GM12878 (cell line): ENCODE measurements at regions not wholly inside any gene's neighbourhood (a gene's known extent, or its start where the extent isn't known, plus 50 kb on each side); places are given as distances from the start of the nearest gene placed in this dataset.

ENCODE experiments used
- ATAC-seq: fragments of 200-7000 bp; cut with Tn5 transposase; 3 replicates; pipeline ENCODE4 v1.9.1; 2020; ENCODE audit warnings: mild to moderate bottlenecking, moderate library complexity
- BruUV-seq: library from RNA; stranded (reverse); fragments of 400-500 nt; replicated peaks from 2 replicates; lab custom pipeline; 2021; lab: Mats Ljungman, UMichigan
- CTCF ChIA-PET: fragments of 300-600 bp; sonication (Branson Sonifier 250); formaldehyde crosslinking; extraction: SDS; loops from one replicate; lab custom pipeline; 2021; ENCODE audit warnings: inconsistent platforms; lab: Yijun Ruan, JAX
- POLR2A ChIA-PET: fragments of 350-600 bp; formaldehyde crosslinking; extraction: SDS; loops from one replicate; lab custom pipeline; 2021; ENCODE audit warnings: inconsistent platforms; lab: Charles Lee
- RAD21 ChIA-PET: fragments of 300-600 bp; sonication (Branson Sonifier 250); formaldehyde crosslinking; loops from one replicate; lab custom pipeline; 2023; ENCODE audit warnings: antibody characterized with exemption; ENCODE audit not compliant: unreplicated experiment; lab: Charles Lee
- SMC1A ChIA-PET: fragments of 300-600 bp; sonication (Branson Sonifier 250); formaldehyde crosslinking; loops from one replicate; lab custom pipeline; 2023; ENCODE audit not compliant: unreplicated experiment, uncharacterized antibody; lab: Charles Lee
- DNase-seq: peaks from one replicate; pipeline ENCODE4 v3.0.0-alpha.2; 2011; ENCODE audit warnings: low read depth, low spot score
- FAIRE-seq: peaks from 3 replicates; lab custom pipeline; 2011; peaks lifted over from hg19 to GRCh38; lab: Jason Lieb, UNC
- H2AFZ ChIP-seq: 2 replicates; pipeline ENCODE4 v1.6.0; 2011; ENCODE audit warnings: low read depth, low read length, control low read depth; ENCODE audit not compliant: control insufficient read depth
- H3K27ac ChIP-seq: 2 replicates; pipeline ENCODE4 v1.5.1; 2011; ENCODE audit warnings: control low read depth; ENCODE audit not compliant: control insufficient read depth, insufficient read depth
- H3K27me3 ChIP-seq, 2 experiments: replicated peaks in 1 of 2; 2 replicates each; pipeline versions ENCODE4 v1.6.0 to v1.6.1; 2011; ENCODE audit warnings: low read length in 1 of 2; ENCODE audit not compliant: control insufficient read depth in 2 of 2, insufficient read depth in 2 of 2
- H3K36me3 ChIP-seq, 2 experiments: 2 replicates each; pipeline ENCODE4 v1.5.1; 2011; ENCODE audit warnings: low read length in 1 of 2; ENCODE audit not compliant: control insufficient read depth in 2 of 2, insufficient read depth in 2 of 2
- H3K4me1 ChIP-seq: 2 replicates; pipeline ENCODE4 v1.6.1; 2011; ENCODE audit warnings: mild to moderate bottlenecking, low read length, moderate library complexity, mixed read lengths; ENCODE audit not compliant: control insufficient read depth, insufficient read depth
- H3K4me2 ChIP-seq: 2 replicates; pipeline ENCODE4 v1.6.0; 2011; ENCODE audit warnings: control low read depth; ENCODE audit not compliant: control insufficient read depth, insufficient read depth
- H3K4me3 ChIP-seq: fragments of 200-600 bp; sonication (generic); 2 replicates; pipeline ENCODE4 v1.5.1; 2016
- H3K79me2 ChIP-seq: 2 replicates; pipeline ENCODE4 v1.6.0; 2011; ENCODE audit warnings: low read length; ENCODE audit not compliant: control insufficient read depth, insufficient read depth
- H3K9ac ChIP-seq: 2 replicates; pipeline ENCODE4 v1.8.0; 2011; ENCODE audit warnings: low read length, control low read depth, mixed read lengths; ENCODE audit not compliant: control insufficient read depth, insufficient read depth
- H3K9me3 ChIP-seq: replicated peaks from 3 replicates; pipeline ENCODE4 v1.5.1; 2011; ENCODE audit warnings: mild to moderate bottlenecking, low read length; ENCODE audit not compliant: control insufficient read depth, insufficient read depth
- H4K20me1 ChIP-seq: 2 replicates; pipeline ENCODE4 v1.6.0; 2011; ENCODE audit not compliant: control insufficient read depth, insufficient read depth
- CREB1 ChIP-seq: IDR thresholded peaks from 2 replicates; pipeline ENCODE4 v1.6.1; 2012; ENCODE audit warnings: low read depth, mild to moderate bottlenecking, inconsistent platforms
- ETV6 ChIP-seq, 2 experiments: fragments of 450-650 bp in 1 of 2; IDR thresholded peaks in 1 of 2; conservative IDR thresholded peaks in 1 of 2; 2 replicates each; pipeline ENCODE4 v1.6.1; 2014; ENCODE audit warnings: antibody characterized with exemption in 1 of 2, borderline replicate concordance in 1 of 2, low read depth in 1 of 2, mild to moderate bottlenecking in 1 of 2, moderate library complexity in 1 of 2
- FOXK2 ChIP-seq: fragments of 450-650 bp; IDR thresholded peaks from 2 replicates; pipeline ENCODE4 v1.6.1; 2017; ENCODE audit warnings: mild to moderate bottlenecking, moderate library complexity
- MEF2B ChIP-seq: fragments of 450-650 bp; IDR thresholded peaks from 2 replicates; pipeline ENCODE4 v1.6.1; 2018; ENCODE audit warnings: mild to moderate bottlenecking, moderate library complexity; ENCODE audit not compliant: partially characterized antibody, poor library complexity, severe bottlenecking
- NFIC ChIP-seq: IDR thresholded peaks from 2 replicates; pipeline ENCODE4 v1.6.1; 2012; ENCODE audit warnings: low read depth, mild to moderate bottlenecking, inconsistent platforms, low read length, moderate library complexity
- SRF ChIP-seq, 2 experiments: IDR thresholded peaks; 2 replicates each; pipeline ENCODE4 v1.6.1; 2011; ENCODE audit warnings: low read depth in 2 of 2, low read length in 2 of 2, mild to moderate bottlenecking in 1 of 2, moderate library complexity in 1 of 2
- SUPT20H ChIP-seq: IDR thresholded peaks from 2 replicates; pipeline ENCODE4 v1.6.1; 2011; ENCODE audit warnings: low read depth, mild to moderate bottlenecking, low read length, moderate library complexity, borderline replicate concordance; ENCODE audit not compliant: control insufficient read depth
- TBL1XR1 ChIP-seq: IDR thresholded peaks from 2 replicates; pipeline ENCODE4 v1.6.1; 2012; ENCODE audit warnings: low read depth, low read length, improper control_type of control experiment
- YBX1 ChIP-seq: fragments of 450-650 bp; IDR thresholded peaks from 2 replicates; pipeline ENCODE4 v1.6.1; 2016; ENCODE audit warnings: antibody characterized with exemption
- ZNF622 ChIP-seq: fragments of 450-650 bp; IDR thresholded peaks from 2 replicates; pipeline ENCODE4 v1.6.1; 2017; ENCODE audit warnings: mild to moderate bottlenecking, inconsistent platforms
- WGBS: methylation state at CpG from one replicate; pipeline ENCODE4 v1.1.6; 2016; ENCODE audit warnings: low lambda C conversion rate; ENCODE audit not compliant: insufficient replicate concordance, insufficient coverage; ENCODE audit errors: missing lambda C conversion rate; 5-methylcytosine and 5-hydroxymethylcytosine counted together
- in situ Hi-C: fragments of 300-500 bp; cut with MboI; formaldehyde crosslinking; loops from 9 replicates; pipeline ENCODE4 v1.14.3; 2018; ENCODE audit warnings: mixed read lengths
- intact Hi-C: fragments of 100-400 bp; cut with micrococcal nuclease; formaldehyde crosslinking; loops from one replicate; pipeline ENCODE4 v1.14.2; 2022; ENCODE audit not compliant: unreplicated experiment
- TF ChIP-seq, protein P1 (sequence below): IDR thresholded peaks from 2 replicates; pipeline ENCODE4 v1.6.1; 2012; ENCODE audit warnings: low read length, inconsistent platforms
- TF ChIP-seq, protein P2 (sequence below): fragments of 450-650 bp; formaldehyde crosslinking; IDR thresholded peaks from 2 replicates; pipeline ENCODE4 v1.4.0; 2022; ENCODE audit warnings: mild to moderate bottlenecking, moderate library complexity
- TF ChIP-seq, protein P3 (sequence below): fragments of 450-650 bp; IDR thresholded peaks from 2 replicates; pipeline ENCODE4 v1.6.1; 2017; ENCODE audit warnings: mild to moderate bottlenecking, moderate library complexity

DNA sequence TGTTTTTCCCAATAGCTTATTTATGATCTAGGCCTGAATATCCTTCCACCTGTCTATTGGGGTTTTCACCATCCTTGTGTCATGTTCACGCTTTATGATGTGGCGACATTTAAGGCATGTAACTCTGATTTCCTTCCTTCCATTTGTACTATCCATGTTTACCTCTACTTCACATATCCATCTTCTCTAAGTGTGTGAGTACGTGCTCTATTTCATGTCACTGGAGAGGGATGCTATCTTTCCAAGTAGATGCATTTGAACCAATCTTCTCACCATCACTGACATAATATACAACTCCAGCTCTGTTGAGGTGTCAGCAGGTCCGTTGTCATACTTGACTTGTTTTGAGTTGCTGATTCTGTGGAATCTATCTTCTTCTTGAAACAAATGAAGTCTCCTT lies 283.2 kb downstream of the PTBP2 start:
- H3K79me2 ChIP-seq = no peaks in the 10 kb centered on the region
- no peaks in the 10 kb centered on the region for H3K27me3 ChIP-seq
- H3K36me3 ChIP-seq = no peaks in the 10 kb centered on the region
- H4K20me1 ChIP-seq = no peaks in the 10 kb centered on the region
- no peak for FAIRE-seq
- no peak overlapping the region for H3K9ac ChIP-seq
- 26% methylated on average over 4 of the region's 4 CpGs for WGBS
- H3K9me3 ChIP-seq = no peaks in the 10 kb centered on the region
- H3K4me3 ChIP-seq = no peak overlapping the region
- H3K27ac ChIP-seq = no peak overlapping the region
- ChIA-PET POLR2A (no interaction called here), RAD21 (no interaction called here), CTCF (no interaction called here), SMC1A (no interaction called here)
- no TSS peak for BruUV-seq
- H3K4me1 ChIP-seq = no peaks in the 10 kb centered on the region
- in situ Hi-C loops = no loop called here
- intact Hi-C loops = no loop called here
- H3K4me2 ChIP-seq = no peak overlapping the region
- no peak for DNase-seq
- no peak overlapping the region for H2AFZ ChIP-seq
- ATAC-seq = no peak
- TF ChIP-seq, protein P1, sequence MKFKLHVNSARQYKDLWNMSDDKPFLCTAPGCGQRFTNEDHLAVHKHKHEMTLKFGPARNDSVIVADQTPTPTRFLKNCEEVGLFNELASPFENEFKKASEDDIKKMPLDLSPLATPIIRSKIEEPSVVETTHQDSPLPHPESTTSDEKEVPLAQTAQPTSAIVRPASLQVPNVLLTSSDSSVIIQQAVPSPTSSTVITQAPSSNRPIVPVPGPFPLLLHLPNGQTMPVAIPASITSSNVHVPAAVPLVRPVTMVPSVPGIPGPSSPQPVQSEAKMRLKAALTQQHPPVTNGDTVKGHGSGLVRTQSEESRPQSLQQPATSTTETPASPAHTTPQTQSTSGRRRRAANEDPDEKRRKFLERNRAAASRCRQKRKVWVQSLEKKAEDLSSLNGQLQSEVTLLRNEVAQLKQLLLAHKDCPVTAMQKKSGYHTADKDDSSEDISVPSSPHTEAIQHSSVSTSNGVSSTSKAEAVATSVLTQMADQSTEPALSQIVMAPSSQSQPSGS = no peak
- TF ChIP-seq ZNF622 (no peak), ETV6 (conservative IDR thresholded peaks at IDR 0.05 in 1 of 2, IDR thresholded peaks at IDR 0.05 in 1 of 2; ENCODE audit: borderline replicate concordance in 1 of 2, low read depth in 1 of 2) (no peak), SUPT20H (no peak), MEF2B (no peak), FOXK2 (no peak), SRF (IDR thresholded peaks at IDR 0.05; ENCODE audit: low read depth in 2 of 2, low read length in 2 of 2) (no peak), NFIC (no peak), TBL1XR1 (no peak), CREB1 (no peak), YBX1 (no peak)
- TF ChIP-seq, protein P2, sequence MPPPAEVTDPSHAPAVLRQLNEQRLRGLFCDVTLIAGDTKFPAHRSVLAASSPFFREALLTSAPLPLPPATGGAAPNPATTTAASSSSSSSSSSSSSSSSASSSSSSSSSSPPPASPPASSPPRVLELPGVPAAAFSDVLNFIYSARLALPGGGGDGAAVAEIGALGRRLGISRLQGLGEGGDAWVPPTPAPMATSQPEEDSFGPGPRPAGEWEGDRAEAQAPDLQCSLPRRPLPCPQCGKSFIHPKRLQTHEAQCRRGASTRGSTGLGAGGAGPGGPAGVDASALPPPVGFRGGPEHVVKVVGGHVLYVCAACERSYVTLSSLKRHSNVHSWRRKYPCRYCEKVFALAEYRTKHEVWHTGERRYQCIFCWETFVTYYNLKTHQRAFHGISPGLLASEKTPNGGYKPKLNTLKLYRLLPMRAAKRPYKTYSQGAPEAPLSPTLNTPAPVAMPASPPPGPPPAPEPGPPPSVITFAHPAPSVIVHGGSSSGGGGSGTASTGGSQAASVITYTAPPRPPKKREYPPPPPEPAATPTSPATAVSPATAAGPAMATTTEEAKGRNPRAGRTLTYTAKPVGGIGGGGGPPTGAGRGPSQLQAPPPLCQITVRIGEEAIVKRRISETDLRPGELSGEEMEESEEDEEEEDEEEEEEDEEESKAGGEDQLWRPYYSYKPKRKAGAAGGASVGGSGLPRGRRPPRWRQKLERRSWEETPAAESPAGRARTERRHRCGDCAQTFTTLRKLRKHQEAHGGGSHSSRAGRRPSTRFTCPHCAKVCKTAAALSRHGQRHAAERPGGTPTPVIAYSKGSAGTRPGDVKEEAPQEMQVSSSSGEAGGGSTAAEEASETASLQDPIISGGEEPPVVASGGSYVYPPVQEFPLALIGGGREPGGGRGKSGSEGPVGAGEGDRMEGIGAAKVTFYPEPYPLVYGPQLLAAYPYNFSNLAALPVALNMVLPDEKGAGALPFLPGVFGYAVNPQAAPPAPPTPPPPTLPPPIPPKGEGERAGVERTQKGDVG (CRISPR knock-in tag) = no peak
- TF ChIP-seq, protein P3, sequence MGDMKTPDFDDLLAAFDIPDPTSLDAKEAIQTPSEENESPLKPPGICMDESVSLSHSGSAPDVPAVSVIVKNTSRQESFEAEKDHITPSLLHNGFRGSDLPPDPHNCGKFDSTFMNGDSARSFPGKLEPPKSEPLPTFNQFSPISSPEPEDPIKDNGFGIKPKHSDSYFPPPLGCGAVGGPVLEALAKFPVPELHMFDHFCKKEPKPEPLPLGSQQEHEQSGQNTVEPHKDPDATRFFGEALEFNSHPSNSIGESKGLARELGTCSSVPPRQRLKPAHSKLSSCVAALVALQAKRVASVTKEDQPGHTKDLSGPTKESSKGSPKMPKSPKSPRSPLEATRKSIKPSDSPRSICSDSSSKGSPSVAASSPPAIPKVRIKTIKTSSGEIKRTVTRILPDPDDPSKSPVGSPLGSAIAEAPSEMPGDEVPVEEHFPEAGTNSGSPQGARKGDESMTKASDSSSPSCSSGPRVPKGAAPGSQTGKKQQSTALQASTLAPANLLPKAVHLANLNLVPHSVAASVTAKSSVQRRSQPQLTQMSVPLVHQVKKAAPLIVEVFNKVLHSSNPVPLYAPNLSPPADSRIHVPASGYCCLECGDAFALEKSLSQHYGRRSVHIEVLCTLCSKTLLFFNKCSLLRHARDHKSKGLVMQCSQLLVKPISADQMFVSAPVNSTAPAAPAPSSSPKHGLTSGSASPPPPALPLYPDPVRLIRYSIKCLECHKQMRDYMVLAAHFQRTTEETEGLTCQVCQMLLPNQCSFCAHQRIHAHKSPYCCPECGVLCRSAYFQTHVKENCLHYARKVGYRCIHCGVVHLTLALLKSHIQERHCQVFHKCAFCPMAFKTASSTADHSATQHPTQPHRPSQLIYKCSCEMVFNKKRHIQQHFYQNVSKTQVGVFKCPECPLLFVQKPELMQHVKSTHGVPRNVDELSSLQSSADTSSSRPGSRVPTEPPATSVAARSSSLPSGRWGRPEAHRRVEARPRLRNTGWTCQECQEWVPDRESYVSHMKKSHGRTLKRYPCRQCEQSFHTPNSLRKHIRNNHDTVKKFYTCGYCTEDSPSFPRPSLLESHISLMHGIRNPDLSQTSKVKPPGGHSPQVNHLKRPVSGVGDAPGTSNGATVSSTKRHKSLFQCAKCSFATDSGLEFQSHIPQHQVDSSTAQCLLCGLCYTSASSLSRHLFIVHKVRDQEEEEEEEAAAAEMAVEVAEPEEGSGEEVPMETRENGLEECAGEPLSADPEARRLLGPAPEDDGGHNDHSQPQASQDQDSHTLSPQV = no peak
